Panc1 (cell line): ENCODE measurements at regions not wholly inside any gene's neighbourhood (a gene's known extent, or its start where the extent isn't known, plus 50 kb on each side); places are given as distances from the start of the nearest gene placed in this dataset.

ENCODE experiments used
- ATAC-seq: fragments of 200-7000 bp; cut with Tn5 transposase; 2 replicates; pipeline ENCODE4 v1.9.1; 2020; ENCODE audit warnings: mild to moderate bottlenecking, moderate library complexity
- BruUV-seq: library from RNA; stranded (reverse); fragments of 400-500 nt; replicated peaks from 2 replicates; lab custom pipeline; 2021; lab: Mats Ljungman, UMichigan
- CTCF ChIA-PET: fragments of 300-600 bp; sonication (Branson Sonifier 250); formaldehyde crosslinking; loops from one replicate; lab custom pipeline; 2022; ENCODE audit warnings: antibody characterized with exemption; lab: Charles Lee
- POLR2A ChIA-PET: fragments of 300-600 bp; sonication (Branson Sonifier 250); formaldehyde crosslinking; loops from one replicate; lab custom pipeline; 2022; ENCODE audit warnings: antibody characterized with exemption; lab: Charles Lee
- DNase-seq: peaks from one replicate; pipeline ENCODE4 v3.0.0-alpha.2; 2010; ENCODE audit warnings: low read depth, low spot score
- H3K27ac ChIP-seq: 2 replicates; pipeline ENCODE4 v1.5.1; 2011; ENCODE audit warnings: mild to moderate bottlenecking, low read length, inconsistent platforms
- H3K27me3 ChIP-seq: fragments of 200-500 bp; sonication (Bioruptor generic); 2 replicates; pipeline ENCODE4 v1.6.0; 2014; ENCODE audit warnings: low read length, inconsistent platforms; ENCODE audit not compliant: control insufficient read depth, insufficient read depth
- H3K36me3 ChIP-seq: fragments of 200-500 bp; sonication (Bioruptor generic); 2 replicates; pipeline ENCODE4 v1.5.1; 2014; ENCODE audit warnings: inconsistent platforms, mild to moderate bottlenecking, low read length, moderate library complexity; ENCODE audit not compliant: control insufficient read depth, insufficient read depth
- H3K4me1 ChIP-seq: 2 replicates; pipeline ENCODE4 v1.5.1; 2011; ENCODE audit warnings: inconsistent platforms, mild to moderate bottlenecking, low read length, moderate library complexity; ENCODE audit not compliant: control insufficient read depth, insufficient read depth
- H3K4me3 ChIP-seq, 2 experiments: 2 replicates each; pipeline ENCODE4 v1.5.1; 2011 to 2012; ENCODE audit warnings: low read depth in 2 of 2, low read length in 2 of 2, mild to moderate bottlenecking in 2 of 2, inconsistent platforms in 1 of 2, moderate library complexity in 1 of 2
- H3K9me3 ChIP-seq: fragments of 200-500 bp; sonication (Bioruptor generic); 2 replicates; pipeline ENCODE4 v1.5.1; 2014; ENCODE audit warnings: low read depth, mild to moderate bottlenecking, inconsistent platforms, low read length, moderate library complexity; ENCODE audit not compliant: control insufficient read depth, insufficient read depth
- SIN3A ChIP-seq: IDR thresholded peaks from 2 replicates; pipeline ENCODE4 v1.6.1; 2012; ENCODE audit warnings: low read depth, mild to moderate bottlenecking, low read length, moderate library complexity, borderline replicate concordance; ENCODE audit not compliant: insufficient read depth
- TCF7L2 ChIP-seq: IDR thresholded peaks from 2 replicates; pipeline ENCODE4 v1.6.1; 2011; ENCODE audit warnings: mild to moderate bottlenecking, low read depth, low read length, inconsistent platforms
- in situ Hi-C: cut with HindIII; loops from 2 replicates; pipeline ENCODE4 v1.10.0; 2016; ENCODE audit warnings: low sequenced_read_pairs, low pct_unique_long_range_greater_than_20kb
- intact Hi-C: fragments of 100-400 bp; cut with micrococcal nuclease; formaldehyde crosslinking; loops from one replicate; pipeline ENCODE4 v1.10.0; 2022; ENCODE audit not compliant: unreplicated experiment
- TF ChIP-seq, protein P1 (sequence below): fragments of 450-650 bp; IDR thresholded peaks from 2 replicates; pipeline ENCODE4 v1.5.1; 2017; ENCODE audit warnings: mild to moderate bottlenecking
- TF ChIP-seq, protein P2 (sequence below), 2 experiments: IDR thresholded peaks; 2 replicates each; pipeline ENCODE4 v1.6.1; 2011 to 2012; ENCODE audit warnings: low read depth in 2 of 2, control low read depth in 1 of 2, low read length in 1 of 2, mild to moderate bottlenecking in 1 of 2, moderate library complexity in 1 of 2; ENCODE audit not compliant: insufficient read depth in 1 of 2

DNA sequence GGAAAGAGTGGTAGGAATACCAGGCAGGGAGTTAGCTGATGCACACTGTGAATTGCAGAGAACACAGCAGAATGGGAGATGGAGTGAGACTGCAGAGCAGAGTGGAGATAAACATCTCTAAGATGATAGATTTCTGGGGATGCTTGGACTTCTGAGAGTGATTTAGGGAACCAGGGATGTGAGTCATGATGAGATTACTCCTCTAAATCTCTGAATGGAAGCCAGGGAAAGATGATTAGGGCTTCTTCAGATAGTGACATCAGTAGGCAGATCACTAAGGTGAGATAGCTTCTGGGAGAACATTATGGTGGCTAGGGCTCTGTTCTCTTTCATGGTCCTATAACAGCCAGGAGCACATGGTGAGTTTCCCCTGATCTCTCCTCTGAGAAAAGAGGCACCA lies 501.5 kb upstream of the USP15 start:
- Histone ChIP-seq H3K27ac (no peak overlapping the region), H3K9me3 (no peaks in the 10 kb centered on the region; the same call in 1 of the 2 replicates), H3K4me1 (no peaks in the 10 kb centered on the region), H3K4me3 (no peak overlapping the region), H3K27me3 (no peaks in the 10 kb centered on the region), H3K36me3 (no peaks in the 10 kb centered on the region)
- in situ Hi-C loops, result no loop called here
- no TSS peak for BruUV-seq
- TF ChIP-seq, protein P1, sequence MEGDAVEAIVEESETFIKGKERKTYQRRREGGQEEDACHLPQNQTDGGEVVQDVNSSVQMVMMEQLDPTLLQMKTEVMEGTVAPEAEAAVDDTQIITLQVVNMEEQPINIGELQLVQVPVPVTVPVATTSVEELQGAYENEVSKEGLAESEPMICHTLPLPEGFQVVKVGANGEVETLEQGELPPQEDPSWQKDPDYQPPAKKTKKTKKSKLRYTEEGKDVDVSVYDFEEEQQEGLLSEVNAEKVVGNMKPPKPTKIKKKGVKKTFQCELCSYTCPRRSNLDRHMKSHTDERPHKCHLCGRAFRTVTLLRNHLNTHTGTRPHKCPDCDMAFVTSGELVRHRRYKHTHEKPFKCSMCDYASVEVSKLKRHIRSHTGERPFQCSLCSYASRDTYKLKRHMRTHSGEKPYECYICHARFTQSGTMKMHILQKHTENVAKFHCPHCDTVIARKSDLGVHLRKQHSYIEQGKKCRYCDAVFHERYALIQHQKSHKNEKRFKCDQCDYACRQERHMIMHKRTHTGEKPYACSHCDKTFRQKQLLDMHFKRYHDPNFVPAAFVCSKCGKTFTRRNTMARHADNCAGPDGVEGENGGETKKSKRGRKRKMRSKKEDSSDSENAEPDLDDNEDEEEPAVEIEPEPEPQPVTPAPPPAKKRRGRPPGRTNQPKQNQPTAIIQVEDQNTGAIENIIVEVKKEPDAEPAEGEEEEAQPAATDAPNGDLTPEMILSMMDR, result no peak
- TF ChIP-seq SIN3A, result no peak
- DNase-seq, result no peak
- ChIA-PET CTCF (no interaction called here), POLR2A (no interaction called here)
- intact Hi-C loops, result no loop called here
- no peak for ATAC-seq

DNA sequence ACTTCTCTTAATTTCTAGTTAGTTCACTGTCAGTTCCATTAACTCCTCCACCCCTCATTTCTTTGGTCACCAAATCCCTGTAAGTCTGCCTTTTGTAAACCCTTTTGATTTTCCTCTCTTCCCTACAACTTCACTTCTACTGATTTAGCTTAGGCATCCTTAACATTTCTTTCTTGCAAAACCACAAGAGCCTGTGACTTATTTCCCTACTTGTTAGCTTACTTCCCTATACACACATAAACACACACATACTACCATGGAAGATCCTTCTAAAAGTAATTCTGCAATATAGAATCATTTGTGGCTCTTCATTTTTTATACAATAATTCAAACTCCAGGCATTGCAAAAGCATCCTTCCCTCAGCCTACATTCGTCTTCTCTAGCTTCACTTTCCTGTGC lies 494.3 kb upstream of the USP15 start:
- intact Hi-C loops, result no loop called here

More for the DNA sequence above, 494.3 kb upstream of the USP15 start:
- ATAC-seq (no peak), DNase-seq (no peak)
- Histone ChIP-seq H3K4me3 (no peak overlapping the region), H3K4me1 (no peaks in the 10 kb centered on the region), H3K27ac (no peak overlapping the region), H3K27me3 (no peaks in the 10 kb centered on the region), H3K36me3 (no peaks in the 10 kb centered on the region), H3K9me3 (no peaks in the 10 kb centered on the region)
- TF ChIP-seq SIN3A (no peak), TCF7L2 (no peak)
- TF ChIP-seq, protein P2, sequence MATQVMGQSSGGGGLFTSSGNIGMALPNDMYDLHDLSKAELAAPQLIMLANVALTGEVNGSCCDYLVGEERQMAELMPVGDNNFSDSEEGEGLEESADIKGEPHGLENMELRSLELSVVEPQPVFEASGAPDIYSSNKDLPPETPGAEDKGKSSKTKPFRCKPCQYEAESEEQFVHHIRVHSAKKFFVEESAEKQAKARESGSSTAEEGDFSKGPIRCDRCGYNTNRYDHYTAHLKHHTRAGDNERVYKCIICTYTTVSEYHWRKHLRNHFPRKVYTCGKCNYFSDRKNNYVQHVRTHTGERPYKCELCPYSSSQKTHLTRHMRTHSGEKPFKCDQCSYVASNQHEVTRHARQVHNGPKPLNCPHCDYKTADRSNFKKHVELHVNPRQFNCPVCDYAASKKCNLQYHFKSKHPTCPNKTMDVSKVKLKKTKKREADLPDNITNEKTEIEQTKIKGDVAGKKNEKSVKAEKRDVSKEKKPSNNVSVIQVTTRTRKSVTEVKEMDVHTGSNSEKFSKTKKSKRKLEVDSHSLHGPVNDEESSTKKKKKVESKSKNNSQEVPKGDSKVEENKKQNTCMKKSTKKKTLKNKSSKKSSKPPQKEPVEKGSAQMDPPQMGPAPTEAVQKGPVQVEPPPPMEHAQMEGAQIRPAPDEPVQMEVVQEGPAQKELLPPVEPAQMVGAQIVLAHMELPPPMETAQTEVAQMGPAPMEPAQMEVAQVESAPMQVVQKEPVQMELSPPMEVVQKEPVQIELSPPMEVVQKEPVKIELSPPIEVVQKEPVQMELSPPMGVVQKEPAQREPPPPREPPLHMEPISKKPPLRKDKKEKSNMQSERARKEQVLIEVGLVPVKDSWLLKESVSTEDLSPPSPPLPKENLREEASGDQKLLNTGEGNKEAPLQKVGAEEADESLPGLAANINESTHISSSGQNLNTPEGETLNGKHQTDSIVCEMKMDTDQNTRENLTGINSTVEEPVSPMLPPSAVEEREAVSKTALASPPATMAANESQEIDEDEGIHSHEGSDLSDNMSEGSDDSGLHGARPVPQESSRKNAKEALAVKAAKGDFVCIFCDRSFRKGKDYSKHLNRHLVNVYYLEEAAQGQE (IDR thresholded peaks at IDR 0.05; ENCODE audit: insufficient read depth in 1 of 2, low read depth in 2 of 2, low read length in 1 of 2), result no peak
- TF ChIP-seq, protein P1, result no peak
- in situ Hi-C loops, result no loop called here
- ChIA-PET CTCF (no interaction called here), POLR2A (no interaction called here)
- BruUV-seq, result no TSS peak
